MCF 10A (cell line): ENCODE measurements at regions not wholly inside any gene's neighbourhood (a gene's known extent, or its start where the extent isn't known, plus 50 kb on each side); places are given as distances from the start of the nearest gene placed in this dataset.
"Not testable (repeated sequence)": the region's sequence is repeated elsewhere in the genome, so short reads cannot be mapped to it uniquely, and the experiment has no call there.

Experiments used
- BruUV-seq: library from RNA; stranded (reverse); fragments of 400-500 nt; replicated peaks from 2 replicates; lab custom pipeline; 2021; lab: Mats Ljungman, UMichigan
- CTCF ChIA-PET: fragments of 300-600 bp; sonication (Branson Sonifier 250); formaldehyde crosslinking; extraction: SDS; loops from one replicate; lab custom pipeline; 2021; ENCODE audit warnings: antibody characterized with exemption, inconsistent platforms; lab: Yijun Ruan, JAX
- POLR2A ChIA-PET: fragments of 300-600, 350-650 bp; sonication (Branson Sonifier 250); formaldehyde crosslinking; extraction: SDS; loops from one replicate; lab custom pipeline; 2020; ENCODE audit warnings: antibody characterized with exemption, inconsistent platforms; lab: Yijun Ruan, JAX
- DNase-seq: peaks from one replicate; pipeline ENCODE4 v3.0.0-alpha.2; 2018; ENCODE audit not compliant: unreplicated experiment
- H3K27ac Mint-ChIP-seq: one replicate; pipeline ENCODE4 v1.8.0; 2022; ENCODE audit warnings: mild to moderate bottlenecking, low read depth, mixed read lengths; ENCODE audit not compliant: unreplicated experiment
- H3K27me3 Mint-ChIP-seq: one replicate; pipeline ENCODE4 v1.8.0; 2022; ENCODE audit warnings: mixed read lengths; ENCODE audit not compliant: insufficient read depth, unreplicated experiment
- H3K36me3 Mint-ChIP-seq: one replicate; pipeline ENCODE4 v1.8.0; 2022; ENCODE audit warnings: mild to moderate bottlenecking, moderate library complexity, mixed read lengths; ENCODE audit not compliant: insufficient read depth, unreplicated experiment
- H3K4me1 Mint-ChIP-seq: one replicate; pipeline ENCODE4 v1.8.0; 2022; ENCODE audit warnings: mixed read lengths; ENCODE audit not compliant: insufficient read depth, unreplicated experiment
- H3K4me3 Mint-ChIP-seq: one replicate; pipeline ENCODE4 v1.8.0; 2022; ENCODE audit warnings: mild to moderate bottlenecking, moderate library complexity, mixed read lengths; ENCODE audit not compliant: unreplicated experiment
- H3K9me3 Mint-ChIP-seq: one replicate; pipeline ENCODE4 v1.8.0; 2022; ENCODE audit warnings: mixed read lengths; ENCODE audit not compliant: unreplicated experiment
- CTCF ChIP-seq: fragments of 200-600 bp; IDR thresholded peaks from one replicate; pipeline ENCODE4 v1.8.0; 2022; ENCODE audit warnings: antibody characterized with exemption, mild to moderate bottlenecking; ENCODE audit not compliant: unreplicated experiment
- intact Hi-C: fragments of 100-400 bp; cut with micrococcal nuclease; formaldehyde crosslinking; loops from 2 replicates; pipeline ENCODE4 v1.14.1; 2022

- no TSS peak for BruUV-seq
- no peak for TF ChIP-seq CTCF
- H3K27ac Mint-ChIP-seq, result no peak overlapping the region
- no peak for DNase-seq
- intact Hi-C loops, result no loop called here
- ChIA-PET POLR2A (interaction anchor here (1.1 kb wide), 1 partner anchor 38 kb away, joined by 3 read pairs; no protein-coding TSS in a partner anchor), CTCF (no interaction called here)
- H3K36me3 Mint-ChIP-seq, result no peaks in the 10 kb centered on the region
- no peaks in the 10 kb centered on the region for H3K9me3 Mint-ChIP-seq
- no peaks in the 10 kb centered on the region for H3K4me1 Mint-ChIP-seq
- H3K27me3 Mint-ChIP-seq, result peaks cover 16% of the 10 kb centered on the region
- no peak overlapping the region for H3K4me3 Mint-ChIP-seq
Measured at GRCh38 chr1:69086148-69086547, 481.6 kb upstream of the LRRC7 start.

- intact Hi-C loops, result no loop called here
- no peak for DNase-seq
- H3K27me3 Mint-ChIP-seq, result peaks cover 5% of the 10 kb centered on the region
- no peaks in the 10 kb centered on the region for H3K9me3 Mint-ChIP-seq
- BruUV-seq, result no TSS peak
- ChIA-PET POLR2A (no interaction called here), CTCF (no interaction called here)
- no peak overlapping the region for H3K27ac Mint-ChIP-seq
- H3K4me1 Mint-ChIP-seq, result no peaks in the 10 kb centered on the region
- no peak for TF ChIP-seq CTCF
- H3K36me3 Mint-ChIP-seq, result no peaks in the 10 kb centered on the region
- no peak overlapping the region for H3K4me3 Mint-ChIP-seq
Measured at GRCh38 chr1:69088571-69088970, 479.2 kb upstream of the LRRC7 start.

DNA sequence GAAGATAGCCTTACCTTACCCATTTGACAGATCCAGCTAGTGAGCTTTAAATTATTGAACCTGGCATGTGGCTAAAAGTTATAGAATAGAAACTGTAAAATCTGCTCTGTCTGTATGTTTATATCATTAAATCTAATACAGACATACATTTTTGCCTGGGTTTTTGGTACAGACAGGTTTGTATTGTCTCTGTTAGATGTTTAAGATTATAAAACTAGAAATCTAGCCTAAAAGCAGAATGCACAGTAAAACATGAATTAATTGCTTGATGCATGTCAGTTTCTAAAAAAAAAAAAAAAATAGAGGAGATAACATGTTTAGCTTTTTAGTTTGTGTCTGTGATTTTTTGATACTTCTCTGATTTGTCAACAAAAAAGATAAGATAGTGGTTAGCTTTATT is 477.6 kb upstream of the LRRC7 start:
- no peak for DNase-seq
- ChIA-PET CTCF (interaction anchor here (0.6 to 0.7 kb wide), 2 partner anchors 15 to 84 kb away, joined by 3 to 4 read pairs; no protein-coding TSS in a partner anchor), POLR2A (no interaction called here)
- no peaks in the 10 kb centered on the region for H3K27me3 Mint-ChIP-seq
- intact Hi-C loops, result no loop called here
- no peak overlapping the region for H3K4me3 Mint-ChIP-seq
- H3K9me3 Mint-ChIP-seq, result no peaks in the 10 kb centered on the region
- no peak for TF ChIP-seq CTCF
- no peaks in the 10 kb centered on the region for H3K36me3 Mint-ChIP-seq
- BruUV-seq, result no TSS peak
- H3K4me1 Mint-ChIP-seq, result no peaks in the 10 kb centered on the region
- H3K27ac Mint-ChIP-seq, result no peak overlapping the region

GRCh38 chr1:69090752-69091151 is 477.0 kb upstream of the LRRC7 start:
- POLR2A ChIA-PET, result no interaction called here
- H3K36me3 Mint-ChIP-seq, result no peaks in the 10 kb centered on the region
- no TSS peak for BruUV-seq
- intact Hi-C loops, result no loop called here
- CTCF ChIA-PET, result interaction anchor here (0.6 to 0.8 kb wide), 2 partner anchors 14 to 647 kb away, joined by 3 to 4 read pairs; no protein-coding TSS in a partner anchor
- DNase-seq, result no peak
- TF ChIP-seq CTCF, result no peak
- H3K27ac Mint-ChIP-seq, result no peak overlapping the region
- no peaks in the 10 kb centered on the region for H3K27me3 Mint-ChIP-seq
- no peak overlapping the region for H3K4me3 Mint-ChIP-seq
- H3K9me3 Mint-ChIP-seq, result no peaks in the 10 kb centered on the region
- H3K4me1 Mint-ChIP-seq, result no peaks in the 10 kb centered on the region

GRCh38 chr1:69102058-69102457 is 465.7 kb upstream of the LRRC7 start:
- intact Hi-C loops, H3K27ac Mint-ChIP-seq, CTCF ChIA-PET, BruUV-seq, H3K4me3 Mint-ChIP-seq, H3K4me1 Mint-ChIP-seq, H3K27me3 Mint-ChIP-seq, H3K36me3 Mint-ChIP-seq, POLR2A ChIA-PET, DNase-seq: not testable (repeated sequence)
- H3K9me3 Mint-ChIP-seq, result peaks cover 15% of the 10 kb centered on the region
